ACC112 (cell line): ENCODE measurements at regions not wholly inside any gene's neighbourhood (a gene's known extent, or its start where the extent isn't known, plus 50 kb on each side); places are given as distances from the start of the nearest gene placed in this dataset.

Experiments used
- H2AFZ ChIP-seq: fragments of 200-600 bp; sonication (generic); one replicate; pipeline ENCODE4 v1.6.0; 2017; ENCODE audit warnings: antibody characterized with exemption, low read length; ENCODE audit not compliant: unreplicated experiment
- H3K27ac ChIP-seq: fragments of 200-600 bp; sonication (generic); 2 replicates; pipeline ENCODE4 v1.5.1; 2014; ENCODE audit warnings: low read depth, mild to moderate bottlenecking, antibody characterized with exemption, low read length, moderate library complexity
- H3K27me3 ChIP-seq: fragments of 200-600 bp; sonication (generic); 2 replicates; pipeline ENCODE4 v1.6.1; 2014; ENCODE audit warnings: mild to moderate bottlenecking, antibody characterized with exemption, low read length, moderate library complexity, mixed read lengths; ENCODE audit not compliant: insufficient read depth
- H3K36me3 ChIP-seq: fragments of 200-600 bp; sonication (generic); 2 replicates; pipeline ENCODE4 v1.6.1; 2016; ENCODE audit warnings: mild to moderate bottlenecking, antibody characterized with exemption, low read length, moderate library complexity, mixed read lengths; ENCODE audit not compliant: insufficient read depth
- H3K4me1 ChIP-seq: fragments of 200-600 bp; sonication (generic); one replicate; pipeline ENCODE4 v1.6.1; 2016; ENCODE audit warnings: low read length, mixed read lengths; ENCODE audit not compliant: insufficient read depth, unreplicated experiment, control insufficient read depth
- H3K4me3 ChIP-seq: fragments of 200-600 bp; sonication (generic); 2 replicates; pipeline ENCODE4 v1.5.1; 2014; ENCODE audit warnings: mild to moderate bottlenecking, low read depth, low read length
- H3K79me2 ChIP-seq: fragments of 200-600 bp; sonication (generic); one replicate; pipeline ENCODE4 v1.6.0; 2016; ENCODE audit warnings: low read length; ENCODE audit not compliant: control insufficient read depth, unreplicated experiment, insufficient read depth

DNA sequence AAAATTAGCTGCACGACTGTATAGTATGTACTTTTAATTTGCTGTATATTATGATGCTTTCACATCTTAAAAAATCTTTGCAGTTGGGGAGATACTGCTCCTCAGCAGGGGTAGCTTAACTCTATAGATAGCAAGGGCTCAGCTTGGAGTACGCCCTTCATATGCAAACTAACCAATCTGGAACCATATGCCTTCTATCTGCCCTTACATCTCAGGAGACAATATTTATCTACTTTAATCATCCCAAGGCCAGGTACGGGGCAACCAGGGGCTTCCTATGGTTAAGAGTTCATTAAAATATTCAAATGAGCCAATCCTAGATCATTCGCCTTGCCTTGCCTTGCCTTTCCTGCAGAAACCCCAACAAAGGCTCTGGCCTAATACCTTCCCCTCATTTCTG, 204.1 kb upstream of the ZBTB20 start:
- Histone ChIP-seq H3K27ac (no peak overlapping the region), H3K4me3 (no peak overlapping the region), H3K27me3 (no peaks in the 10 kb centered on the region), H3K79me2 (no peaks in the 10 kb centered on the region), H3K36me3 (no peaks in the 10 kb centered on the region), H3K4me1 (no peaks in the 10 kb centered on the region), H2AFZ (no peak overlapping the region)

DNA sequence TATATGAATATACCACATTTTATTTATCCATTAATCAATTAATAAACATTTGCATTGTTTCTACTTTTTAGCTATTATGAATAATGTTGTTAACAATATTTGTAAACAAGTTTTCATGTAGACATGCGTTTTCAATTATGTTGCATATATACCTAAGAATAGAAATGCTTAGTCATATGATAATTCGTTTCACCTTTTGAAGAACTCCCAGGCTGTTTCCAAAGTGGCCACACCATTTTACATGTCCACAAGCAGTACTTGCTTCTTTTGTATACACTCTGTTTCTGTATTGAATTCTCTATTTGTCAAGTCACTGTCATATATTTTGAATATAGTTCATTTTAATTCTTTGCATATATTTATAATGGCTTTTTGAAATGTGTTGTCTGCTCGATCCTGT, 206.9 kb upstream of the ZBTB20 start:
- no peaks in the 10 kb centered on the region for H3K36me3 ChIP-seq
- no peaks in the 10 kb centered on the region for H3K79me2 ChIP-seq
- H3K4me3 ChIP-seq: no peak overlapping the region
- H2AFZ ChIP-seq: no peak overlapping the region
- no peaks in the 10 kb centered on the region for H3K27me3 ChIP-seq
- H3K27ac ChIP-seq: no peak overlapping the region
- no peaks in the 10 kb centered on the region for H3K4me1 ChIP-seq

DNA sequence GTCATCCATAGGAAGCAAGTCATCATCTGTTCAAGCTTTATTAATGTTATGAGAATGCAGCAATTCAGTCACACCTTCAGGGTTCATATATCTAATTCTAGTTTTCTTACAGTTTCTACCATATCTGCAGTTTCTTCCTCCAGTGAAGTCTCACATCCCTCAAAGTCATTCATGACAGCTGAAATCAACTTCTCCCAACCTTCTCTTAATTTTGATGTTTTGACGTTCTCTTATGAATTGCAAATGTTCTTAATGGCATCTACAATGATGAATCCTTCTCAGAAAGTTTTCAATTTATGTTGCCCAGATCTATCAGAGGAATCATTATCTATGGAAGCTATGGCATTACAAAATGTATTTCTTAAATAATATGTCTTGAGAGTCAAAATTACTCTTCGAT, 210.4 kb upstream of the ZBTB20 start:
- peaks cover 11% of the 10 kb centered on the region for H3K4me1 ChIP-seq
- no peaks in the 10 kb centered on the region for H3K79me2 ChIP-seq
- H3K36me3 ChIP-seq: no peaks in the 10 kb centered on the region
- H3K27ac ChIP-seq: no peak overlapping the region
- no peak overlapping the region for H2AFZ ChIP-seq
- H3K27me3 ChIP-seq: no peaks in the 10 kb centered on the region
- no peak overlapping the region for H3K4me3 ChIP-seq

DNA sequence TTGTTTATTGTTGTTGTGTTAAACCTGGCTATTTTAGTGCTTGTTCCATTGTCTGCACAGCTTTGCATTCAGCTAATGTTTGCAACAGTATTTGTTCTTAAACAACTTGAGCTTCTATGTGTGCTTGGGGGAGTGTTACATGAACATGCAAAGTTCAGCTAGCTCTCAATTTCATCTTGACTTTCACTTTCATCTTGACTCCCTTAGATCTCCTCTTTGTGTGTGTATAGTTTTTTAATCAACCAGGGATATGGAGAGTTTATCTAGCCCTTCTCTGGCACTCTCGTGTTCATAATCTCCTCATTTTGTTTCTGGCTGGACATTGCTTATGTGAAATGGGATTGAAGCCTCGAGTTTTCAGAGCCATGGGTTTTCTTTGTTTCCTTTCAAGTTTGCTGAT, 212.4 kb upstream of the ZBTB20 start:
- no peaks in the 10 kb centered on the region for H3K79me2 ChIP-seq
- peak overlapping the region; percentile 99 for H2AFZ ChIP-seq
- H3K4me3 ChIP-seq: peak overlapping the region; percentile 75
- H3K4me1 ChIP-seq: peaks cover 17% of the 10 kb centered on the region
- peak overlapping the region; percentile 43 for H3K27ac ChIP-seq
- H3K36me3 ChIP-seq: no peaks in the 10 kb centered on the region
- H3K27me3 ChIP-seq: no peaks in the 10 kb centered on the region

DNA sequence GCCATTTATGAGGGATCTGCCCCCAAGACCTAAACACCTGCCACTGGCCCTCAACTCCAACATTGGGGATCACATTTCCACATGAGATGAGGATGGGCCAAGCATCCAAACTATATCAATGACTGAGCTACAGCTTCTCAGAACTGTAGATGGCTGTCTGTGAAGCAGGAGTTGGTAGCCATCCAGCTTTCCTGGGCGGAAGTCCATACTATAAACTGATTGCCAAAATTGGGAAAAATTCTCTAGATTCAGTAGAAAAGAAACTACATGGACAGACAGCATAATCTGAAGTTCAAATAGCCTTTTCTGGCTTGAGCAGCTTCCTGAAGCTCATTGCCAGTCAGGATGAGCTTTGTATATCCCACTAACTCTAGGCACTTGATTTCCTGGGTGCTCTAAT, 214.7 kb upstream of the ZBTB20 start:
- no peaks in the 10 kb centered on the region for H3K79me2 ChIP-seq
- no peak overlapping the region for H3K4me3 ChIP-seq
- no peak overlapping the region for H2AFZ ChIP-seq
- no peaks in the 10 kb centered on the region for H3K27me3 ChIP-seq
- no peak overlapping the region for H3K27ac ChIP-seq
- no peaks in the 10 kb centered on the region for H3K36me3 ChIP-seq
- peaks cover 17% of the 10 kb centered on the region for H3K4me1 ChIP-seq

DNA sequence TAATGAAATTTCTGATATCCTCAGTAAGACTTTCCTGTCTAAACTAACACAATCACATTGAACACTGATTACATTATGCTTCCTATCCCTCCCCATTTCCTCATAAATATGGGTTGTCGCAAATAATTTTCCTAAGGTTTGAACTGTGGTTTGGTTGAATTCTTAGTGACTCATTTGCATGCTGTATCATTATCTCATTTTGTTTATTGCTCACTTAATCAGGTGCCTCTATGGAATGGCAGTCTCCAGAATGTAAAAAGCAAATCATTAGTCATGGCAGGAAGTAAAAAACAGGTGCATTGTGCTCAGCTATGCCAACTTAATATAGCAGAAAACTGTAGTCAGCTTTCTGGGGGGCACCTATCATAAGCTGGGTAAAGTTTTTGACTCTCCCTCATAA, 216.0 kb upstream of the ZBTB20 start:
- Histone ChIP-seq H3K79me2 (no peaks in the 10 kb centered on the region), H3K4me1 (peaks cover 17% of the 10 kb centered on the region), H2AFZ (no peak overlapping the region), H3K27ac (no peak overlapping the region), H3K27me3 (no peaks in the 10 kb centered on the region), H3K4me3 (no peak overlapping the region), H3K36me3 (no peaks in the 10 kb centered on the region)

DNA sequence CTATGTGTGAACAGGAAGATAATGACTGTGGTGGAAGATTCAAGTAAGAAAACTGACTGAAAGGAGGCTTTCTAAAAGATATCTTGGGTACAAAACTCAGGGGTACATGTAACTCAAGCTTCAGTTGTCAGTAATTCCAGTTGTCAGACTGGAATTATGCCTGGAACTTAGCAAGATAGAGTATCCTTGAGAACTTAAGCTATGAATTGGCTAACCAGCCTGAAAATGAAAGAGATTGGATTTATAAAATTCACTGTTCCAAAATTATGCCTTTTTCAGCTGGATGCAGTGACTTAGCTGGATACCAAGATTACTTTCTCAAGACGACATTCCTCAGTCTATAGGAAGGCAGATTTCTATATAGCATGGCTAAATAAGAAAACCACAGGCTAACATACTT, 221.9 kb upstream of the ZBTB20 start:
- no peaks in the 10 kb centered on the region for H3K4me1 ChIP-seq

DNA sequence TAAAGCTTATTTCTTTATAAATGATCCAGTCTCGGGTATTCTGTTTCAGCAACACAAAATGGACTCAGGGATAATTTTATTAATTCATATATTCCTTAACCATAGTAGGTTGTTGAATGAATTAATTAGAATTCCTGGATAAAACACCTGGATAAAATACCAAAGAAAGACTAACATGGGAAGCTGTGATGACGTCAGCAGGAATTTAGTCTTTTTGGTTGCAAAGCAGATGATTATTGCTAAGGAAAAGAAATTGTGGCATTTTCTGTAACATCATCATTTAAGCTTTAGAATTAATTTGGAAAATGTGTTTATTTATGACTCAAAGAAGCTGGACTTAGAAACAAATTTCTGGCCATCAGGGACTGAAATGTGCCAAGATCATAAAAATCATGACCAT, 228.3 kb upstream of the ZBTB20 start:
- no peak overlapping the region for H3K27ac ChIP-seq

More for the DNA sequence above, 221.9 kb upstream of the ZBTB20 start:
- Histone ChIP-seq H3K27ac (no peak overlapping the region), H3K36me3 (no peaks in the 10 kb centered on the region), H3K27me3 (no peaks in the 10 kb centered on the region), H3K79me2 (no peaks in the 10 kb centered on the region), H2AFZ (peak overlapping the region; percentile 62), H3K4me3 (no peak overlapping the region)

DNA sequence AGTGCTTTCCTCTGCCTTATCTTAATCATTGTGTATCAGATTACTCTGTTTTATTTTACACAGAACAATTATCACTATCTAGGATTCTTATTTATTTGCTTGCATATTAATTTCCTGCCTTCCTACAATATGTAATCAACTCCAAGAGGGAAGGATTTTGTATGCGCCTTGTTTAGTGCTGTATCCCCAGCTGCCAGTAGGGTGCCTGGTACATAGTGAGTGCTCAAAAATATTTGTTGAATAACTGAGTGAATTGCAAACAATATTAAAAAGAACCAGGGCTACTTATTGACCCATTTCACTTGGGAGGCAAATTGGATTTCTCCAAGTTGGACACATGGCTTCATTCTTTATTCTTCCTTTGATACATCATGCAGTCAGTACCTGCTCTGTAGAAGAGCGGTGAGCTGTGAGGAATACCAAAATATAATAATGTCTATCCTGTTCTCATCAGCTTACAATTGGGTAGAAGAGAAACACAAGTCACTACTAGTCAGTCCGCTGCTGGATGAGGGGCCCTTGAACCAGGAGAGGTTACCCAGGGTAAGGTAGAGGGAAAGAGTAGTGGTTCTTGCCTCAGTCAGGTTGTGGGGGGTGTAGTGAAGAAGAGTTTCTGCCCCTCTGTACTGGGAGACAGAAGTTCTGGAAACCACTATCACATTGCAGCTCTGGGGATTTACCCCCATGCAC, 233.9 kb upstream of the ZBTB20 start:
- H2AFZ ChIP-seq: peak overlapping the region; percentile 20
- H3K27me3 ChIP-seq: no peaks in the 10 kb centered on the region
- no peaks in the 10 kb centered on the region for H3K36me3 ChIP-seq
- no peak overlapping the region for H3K4me3 ChIP-seq
- H3K4me1 ChIP-seq: peaks cover 21% of the 10 kb centered on the region
- no peak overlapping the region for H3K27ac ChIP-seq
- no peaks in the 10 kb centered on the region for H3K79me2 ChIP-seq

More for the DNA sequence above, 228.3 kb upstream of the ZBTB20 start:
- Histone ChIP-seq H3K27me3 (no peaks in the 10 kb centered on the region), H3K79me2 (no peaks in the 10 kb centered on the region), H3K4me1 (no peaks in the 10 kb centered on the region), H3K4me3 (no peak overlapping the region), H3K36me3 (no peaks in the 10 kb centered on the region), H2AFZ (no peak overlapping the region)

DNA sequence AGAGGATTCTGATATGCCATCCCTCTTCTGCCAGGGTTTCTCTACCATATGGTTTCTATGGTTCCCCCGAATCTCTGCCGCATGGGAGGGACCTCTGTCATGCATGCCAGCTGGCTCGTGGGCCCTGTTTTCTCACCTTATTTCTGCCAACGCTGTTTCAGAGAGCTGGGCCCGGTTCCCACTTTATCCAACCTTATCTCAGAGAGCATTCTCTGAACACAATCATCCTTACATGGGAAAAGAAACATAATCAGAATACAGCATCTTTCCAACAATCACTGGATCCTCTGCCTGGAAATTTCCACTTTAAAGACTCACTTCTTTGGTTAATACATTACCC, 234.5 kb upstream of the ZBTB20 start:
- Histone ChIP-seq H3K27me3 (no peaks in the 10 kb centered on the region), H3K36me3 (no peaks in the 10 kb centered on the region), H3K79me2 (no peaks in the 10 kb centered on the region), H3K4me1 (peaks cover 21% of the 10 kb centered on the region), H3K27ac (no peak overlapping the region), H2AFZ (peak overlapping the region; percentile 20), H3K4me3 (no peak overlapping the region)

DNA sequence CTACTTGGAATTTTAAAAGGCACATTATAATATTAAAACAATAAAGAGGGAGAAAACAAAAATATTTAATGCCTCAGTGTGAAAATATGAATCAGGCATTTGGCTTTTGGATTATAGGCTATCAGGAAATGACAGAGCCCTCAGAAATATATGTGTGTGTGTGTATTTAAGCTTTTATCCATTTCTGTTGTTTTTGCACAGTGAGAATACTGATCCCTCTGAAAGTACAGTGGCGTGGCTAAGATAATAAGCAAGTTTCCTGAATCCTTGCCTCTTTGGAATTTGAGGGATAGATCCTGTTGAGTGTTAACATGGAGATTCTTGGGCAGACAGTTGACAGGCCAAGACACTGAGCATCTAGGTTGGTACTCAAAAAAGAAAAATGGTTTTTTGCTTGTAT, 234.8 kb upstream of the ZBTB20 start:
- Histone ChIP-seq H3K4me1 (peaks cover 21% of the 10 kb centered on the region), H3K79me2 (no peaks in the 10 kb centered on the region), H3K4me3 (no peak overlapping the region), H3K36me3 (no peaks in the 10 kb centered on the region), H3K27me3 (no peaks in the 10 kb centered on the region), H3K27ac (no peak overlapping the region; the same call in 1 of the 2 replicates), H2AFZ (peak overlapping the region; percentile 20)
